ENCODE measurements at regions not wholly inside any gene's neighbourhood (a gene's known extent, or its start where the extent isn't known, plus 50 kb on each side); places are given as distances from the start of the nearest gene placed in this dataset.

DNA sequence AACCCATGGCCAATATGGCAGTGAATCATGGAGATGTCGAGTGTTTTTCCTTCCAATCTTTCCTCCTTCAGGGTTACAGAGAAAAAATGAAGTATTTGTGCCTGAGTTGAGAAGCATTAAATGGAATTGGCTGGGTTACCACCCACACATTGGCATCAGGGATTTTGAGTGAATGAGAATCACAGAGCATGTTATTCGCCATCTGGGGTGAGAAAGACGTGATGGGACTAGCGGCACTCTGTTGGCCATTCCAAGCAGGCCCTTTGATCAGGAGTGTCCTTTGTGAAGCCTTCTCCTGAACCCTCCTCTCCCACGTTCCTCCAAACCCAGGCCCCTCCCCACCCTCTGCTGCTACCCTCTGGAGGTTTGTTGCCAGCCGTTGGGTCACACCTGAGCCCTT is 84.2 kb upstream of the PCDH8 start:
- TF ChIP-seq, protein P1, sequence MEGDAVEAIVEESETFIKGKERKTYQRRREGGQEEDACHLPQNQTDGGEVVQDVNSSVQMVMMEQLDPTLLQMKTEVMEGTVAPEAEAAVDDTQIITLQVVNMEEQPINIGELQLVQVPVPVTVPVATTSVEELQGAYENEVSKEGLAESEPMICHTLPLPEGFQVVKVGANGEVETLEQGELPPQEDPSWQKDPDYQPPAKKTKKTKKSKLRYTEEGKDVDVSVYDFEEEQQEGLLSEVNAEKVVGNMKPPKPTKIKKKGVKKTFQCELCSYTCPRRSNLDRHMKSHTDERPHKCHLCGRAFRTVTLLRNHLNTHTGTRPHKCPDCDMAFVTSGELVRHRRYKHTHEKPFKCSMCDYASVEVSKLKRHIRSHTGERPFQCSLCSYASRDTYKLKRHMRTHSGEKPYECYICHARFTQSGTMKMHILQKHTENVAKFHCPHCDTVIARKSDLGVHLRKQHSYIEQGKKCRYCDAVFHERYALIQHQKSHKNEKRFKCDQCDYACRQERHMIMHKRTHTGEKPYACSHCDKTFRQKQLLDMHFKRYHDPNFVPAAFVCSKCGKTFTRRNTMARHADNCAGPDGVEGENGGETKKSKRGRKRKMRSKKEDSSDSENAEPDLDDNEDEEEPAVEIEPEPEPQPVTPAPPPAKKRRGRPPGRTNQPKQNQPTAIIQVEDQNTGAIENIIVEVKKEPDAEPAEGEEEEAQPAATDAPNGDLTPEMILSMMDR (IDR thresholded peaks at IDR 0.05), result no peak

DNA sequence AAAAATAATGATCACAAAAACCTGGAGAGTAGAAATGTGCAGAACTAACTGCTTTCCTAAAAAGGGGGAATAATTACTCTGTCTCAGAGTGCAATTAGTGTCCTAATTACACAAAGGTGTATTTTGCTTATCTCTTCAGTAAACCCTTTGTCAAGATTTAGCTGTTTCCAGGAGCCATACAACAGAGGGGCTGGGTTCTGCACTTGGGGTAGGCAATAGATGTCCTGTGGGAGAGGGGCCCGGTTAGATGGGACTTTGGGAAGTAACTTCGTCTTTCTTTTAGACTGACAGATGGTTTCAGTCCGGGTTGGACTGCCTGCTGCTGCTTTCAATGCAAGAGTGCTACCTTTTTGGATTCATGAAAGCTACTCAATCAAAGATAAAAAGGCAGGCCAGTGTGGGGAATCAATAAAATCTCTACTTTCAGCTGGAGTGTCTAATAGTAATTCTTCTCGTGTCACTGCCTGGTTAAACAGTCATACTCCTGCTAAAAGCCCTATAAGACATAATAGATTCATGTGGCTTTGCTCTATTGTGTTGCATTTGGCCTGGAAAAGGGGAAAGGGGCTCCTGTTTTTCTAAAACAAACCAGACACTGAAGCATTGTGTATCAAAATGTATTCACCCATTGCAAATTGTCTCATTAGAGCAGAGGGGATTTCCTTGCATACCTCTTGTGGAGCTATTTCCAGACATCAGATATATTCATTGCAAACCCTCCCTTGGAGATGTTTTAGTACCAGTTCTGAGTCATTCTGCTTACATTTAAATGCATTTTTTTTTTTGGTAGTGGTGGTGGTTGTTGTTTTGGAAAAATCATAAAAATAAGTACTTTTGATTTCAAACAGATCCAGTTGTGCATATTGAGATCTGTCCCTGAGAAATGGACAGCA is 83.3 kb upstream of the PCDH8 start:
- intact Hi-C loops (cut with micrococcal nuclease), result no loop called here
- Mint-ChIP-seq H3K9me3 (no peaks in the 10 kb centered on the region), H3K27me3 (peaks cover 3% of the 10 kb centered on the region), H3K4me3 (no peak overlapping the region), H3K4me1 (ENCODE audit: low read depth) (no peaks in the 10 kb centered on the region), H3K27ac (no peak overlapping the region), H3K36me3 (ENCODE audit: low read depth) (no peaks in the 10 kb centered on the region)
- DNase-seq (no peak), ATAC-seq (no peak)
- CTCF ChIA-PET, result interaction anchor here (1.1 kb wide), 1 partner anchor 37 kb away, joined by 3 read pairs; no protein-coding TSS in a partner anchor
- TF ChIP-seq, protein P1 (IDR thresholded peaks at IDR 0.05), result no peak
- POLR2A ChIA-PET, result no interaction called here

More for the DNA sequence above, 84.2 kb upstream of the PCDH8 start:
- ATAC-seq (no peak), DNase-seq (no peak)
- Mint-ChIP-seq H3K27ac (no peak overlapping the region), H3K4me1 (ENCODE audit: low read depth) (no peaks in the 10 kb centered on the region), H3K4me3 (no peak overlapping the region), H3K27me3 (peaks cover 5% of the 10 kb centered on the region), H3K9me3 (no peaks in the 10 kb centered on the region), H3K36me3 (ENCODE audit: low read depth) (no peaks in the 10 kb centered on the region)
- intact Hi-C loops (cut with micrococcal nuclease), result no loop called here
- ChIA-PET POLR2A (no interaction called here), CTCF (no interaction called here)

DNA sequence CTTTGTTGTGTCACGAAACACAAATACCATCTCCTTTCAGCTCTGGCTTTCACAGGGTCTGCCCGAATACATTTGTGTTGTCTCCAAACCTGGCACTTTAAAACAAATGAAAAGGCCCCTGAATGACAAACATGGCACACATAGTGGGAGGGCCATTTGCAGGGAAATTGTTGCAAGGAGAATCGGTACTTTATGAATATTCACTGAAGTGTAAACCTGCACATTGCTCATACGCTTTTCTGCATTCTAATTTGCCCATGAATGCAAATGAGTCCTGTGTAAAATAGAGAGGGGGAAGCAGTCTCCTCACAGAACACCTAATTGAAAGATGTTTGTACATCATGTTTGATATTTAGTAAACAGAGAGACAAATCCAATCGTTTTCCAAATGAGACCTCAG is 82.7 kb upstream of the PCDH8 start:
- TF ChIP-seq, protein P1 (IDR thresholded peaks at IDR 0.05), result no peak
- ChIA-PET POLR2A (no interaction called here), CTCF (interaction anchor here (1.1 to 1.6 kb wide), 2 partner anchors 37 kb away, joined by 3 to 5 read pairs; no protein-coding TSS in a partner anchor)
- no peaks in the 10 kb centered on the region for H3K36me3 Mint-ChIP-seq (ENCODE audit: low read depth)
- H3K27me3 Mint-ChIP-seq, result peaks cover 1% of the 10 kb centered on the region
- no peaks in the 10 kb centered on the region for H3K9me3 Mint-ChIP-seq
- H3K4me3 Mint-ChIP-seq, result no peak overlapping the region
- ATAC-seq, result no peak
- intact Hi-C loops (cut with micrococcal nuclease), result no loop called here
- no peak for DNase-seq
- H3K27ac Mint-ChIP-seq, result no peak overlapping the region
- H3K4me1 Mint-ChIP-seq (ENCODE audit: low read depth), result no peaks in the 10 kb centered on the region

DNA sequence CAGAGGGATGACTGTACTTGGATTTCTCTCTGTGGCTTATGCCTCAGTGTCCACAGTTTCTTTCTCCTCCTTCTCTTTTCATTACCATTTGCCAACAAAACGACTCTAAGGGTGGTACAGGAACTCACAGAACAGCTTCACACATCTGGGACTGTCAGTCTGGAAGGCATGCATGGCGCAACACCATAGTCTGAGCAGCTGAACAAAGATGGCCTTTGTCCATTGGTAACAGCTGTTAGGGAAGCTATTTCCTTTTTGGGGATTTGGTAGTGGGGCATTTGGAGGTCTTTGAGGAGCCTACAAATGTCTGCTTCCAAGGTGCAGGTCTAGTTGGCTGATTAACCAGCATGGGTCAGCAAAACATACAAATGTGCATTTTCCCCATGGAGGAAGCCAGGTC is 81.4 kb upstream of the PCDH8 start:
- ChIA-PET CTCF (interaction anchor here (1.6 kb wide), 1 partner anchor 38 kb away, joined by 5 read pairs; no protein-coding TSS in a partner anchor), POLR2A (no interaction called here)
- Mint-ChIP-seq H3K4me3 (no peak overlapping the region), H3K27ac (no peak overlapping the region), H3K9me3 (no peaks in the 10 kb centered on the region), H3K27me3 (peaks cover 1% of the 10 kb centered on the region), H3K4me1 (ENCODE audit: low read depth) (no peaks in the 10 kb centered on the region), H3K36me3 (ENCODE audit: low read depth) (no peaks in the 10 kb centered on the region)
- no peak for DNase-seq
- intact Hi-C loops (cut with micrococcal nuclease), result no loop called here
- no peak for ATAC-seq
- TF ChIP-seq, protein P1 (IDR thresholded peaks at IDR 0.05), result no peak

DNA sequence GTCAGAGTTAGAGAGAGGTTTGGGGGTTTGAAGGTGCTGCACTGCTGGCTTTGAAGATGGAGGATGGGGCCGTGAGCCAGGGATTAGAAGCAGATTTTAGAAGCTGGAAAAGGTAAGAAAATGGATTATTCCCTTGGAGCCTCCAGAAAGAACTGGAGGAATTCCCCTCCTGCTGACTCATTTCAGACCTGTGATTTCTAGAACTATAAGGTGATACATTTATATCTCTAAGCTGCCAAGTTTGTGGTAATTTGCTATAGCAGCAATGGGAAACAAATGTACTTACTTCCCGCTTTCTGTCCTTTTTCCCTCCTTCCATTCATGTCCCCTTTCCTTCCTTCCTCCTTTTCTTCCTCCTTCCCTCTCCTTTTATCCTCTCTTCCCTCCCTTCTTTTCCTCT is 78.5 kb upstream of the PCDH8 start:
- no peak for ATAC-seq
- H3K27me3 Mint-ChIP-seq, result no peaks in the 10 kb centered on the region
- TF ChIP-seq, protein P1 (IDR thresholded peaks at IDR 0.05), result no peak
- DNase-seq, result no peak
- H3K27ac Mint-ChIP-seq, result no peak overlapping the region
- H3K36me3 Mint-ChIP-seq (ENCODE audit: low read depth), result no peaks in the 10 kb centered on the region
- ChIA-PET POLR2A (interaction anchor here (0.8 to 1.5 kb wide), 2 partner anchors 8 to 23 kb away, joined by 3 read pairs; no protein-coding TSS in a partner anchor), CTCF (no interaction called here)
- no peaks in the 10 kb centered on the region for H3K4me1 Mint-ChIP-seq (ENCODE audit: low read depth)
- no peak overlapping the region for H3K4me3 Mint-ChIP-seq
- intact Hi-C loops (cut with micrococcal nuclease), result no loop called here
- no peaks in the 10 kb centered on the region for H3K9me3 Mint-ChIP-seq
